Epithelial cell of esophagus (primary cell): ENCODE measurements at regions not wholly inside any gene's neighbourhood (a gene's known extent, or its start where the extent isn't known, plus 50 kb on each side); places are given as distances from the start of the nearest gene placed in this dataset.

Experiments
- DNase-seq: peaks from one replicate; pipeline ENCODE4 v3.0.0; 2010; ENCODE audit warnings: low read depth
- H3K4me3 ChIP-seq: 2 replicates; pipeline ENCODE4 v1.5.1; 2011; ENCODE audit warnings: mild to moderate bottlenecking, low read length, control low read depth
- CTCF ChIP-seq: IDR thresholded peaks from 2 replicates; pipeline ENCODE4 v1.5.1; 2011; ENCODE audit warnings: low read depth, mild to moderate bottlenecking, low read length, control low read depth, inconsistent platforms; ENCODE audit not compliant: insufficient read depth; ENCODE audit errors: missing control alignments

GRCh38 chr2:176491172-176491904 is 222.1 kb downstream of the MTX2 start:
- H3K4me3 ChIP-seq, result no peak overlapping the region
- peak; percentile 99 for DNase-seq
- TF ChIP-seq CTCF, result no peak

DNA sequence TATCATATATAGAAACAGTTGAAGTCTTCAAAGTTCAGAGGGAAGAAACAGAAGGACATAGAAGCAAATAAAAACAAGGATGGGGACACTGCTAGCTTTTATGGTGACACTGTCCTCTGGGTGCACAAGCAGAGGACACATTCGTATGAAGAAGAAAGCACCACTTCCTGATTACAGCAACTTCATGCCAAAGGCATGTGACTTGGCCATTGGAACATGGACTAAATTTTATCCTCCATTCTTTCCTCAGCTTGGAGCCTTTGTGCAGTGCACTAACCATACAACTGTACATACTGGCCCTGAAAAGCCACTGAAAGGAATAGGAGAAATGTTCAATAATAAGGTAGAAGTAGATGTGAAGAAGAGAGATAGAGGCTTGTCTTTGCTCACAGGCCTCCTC is 223.3 kb downstream of the MTX2 start:
- TF ChIP-seq CTCF, result no peak
- no peak overlapping the region for H3K4me3 ChIP-seq
- no peak for DNase-seq

DNA sequence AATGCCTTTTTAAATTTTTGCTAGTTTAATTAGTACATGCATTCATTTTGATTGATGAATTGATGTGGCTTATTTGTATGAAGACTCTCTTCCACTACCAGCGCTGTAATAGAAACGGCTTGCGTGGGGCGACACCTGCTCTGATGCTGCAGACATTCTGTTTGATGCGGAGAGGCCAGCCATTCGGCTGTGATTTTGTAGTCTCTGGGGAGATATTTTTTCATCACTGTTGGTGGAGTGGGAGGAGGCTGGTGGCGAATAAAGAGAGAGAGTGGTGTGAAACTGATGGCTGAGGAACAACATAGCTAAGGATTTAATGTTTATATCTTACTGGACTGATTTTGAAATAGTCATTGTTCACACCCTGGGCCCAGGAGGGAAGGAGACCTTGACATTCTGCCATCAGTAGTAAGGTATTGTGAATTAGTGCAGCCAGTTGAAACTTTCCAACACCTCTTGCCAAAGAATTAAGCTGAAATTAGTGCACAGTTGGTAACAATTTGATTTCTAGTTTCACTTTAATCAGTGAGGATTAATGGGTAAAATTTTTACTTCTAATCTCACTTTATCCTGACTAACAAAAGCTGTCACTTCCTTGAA is 224.1 kb downstream of the MTX2 start:
- no peak overlapping the region for H3K4me3 ChIP-seq
- DNase-seq, result no peak
- TF ChIP-seq CTCF, result no peak

- DNase-seq, result no peak
- TF ChIP-seq CTCF, result no peak
- H3K4me3 ChIP-seq, result no peak overlapping the region
Observed at GRCh38 chr2:176493909-176494308, 224.7 kb downstream of the MTX2 start.

- no peak overlapping the region for H3K4me3 ChIP-seq
- DNase-seq, result peak; percentile 30
- TF ChIP-seq CTCF, result no peak
Observed at GRCh38 chr2:176494949-176495353, 225.7 kb downstream of the MTX2 start.

- TF ChIP-seq CTCF, result no peak
- no peak overlapping the region for H3K4me3 ChIP-seq
- no peak for DNase-seq
Observed at GRCh38 chr2:176495826-176496225, 226.6 kb downstream of the MTX2 start.

- H3K4me3 ChIP-seq, result no peak overlapping the region
- no peak for DNase-seq
- TF ChIP-seq CTCF, result no peak
Observed at GRCh38 chr2:176496761-176497160, 227.5 kb downstream of the MTX2 start.
